Kidney (tissue), 13 donors: ENCODE measurements at regions not wholly inside any gene's neighbourhood (a gene's known extent, or its start where the extent isn't known, plus 50 kb on each side); places are given as distances from the start of the nearest gene placed in this dataset.

Experiments
- DNase-seq, 5 donors: peaks; one replicate each; pipeline ENCODE4 v3.0.0-alpha.2; 2013 to 2020
- FAIRE-seq: peaks from 2 replicates; lab custom pipeline; 2012; peaks lifted over from hg19 to GRCh38; lab: Jason Lieb, UNC
- H3K27ac ChIP-seq, 2 donors: one replicate each; pipeline ENCODE4 v1.7.0; 2013; ENCODE audit warnings: low read depth in 2 of 2, low read length in 2 of 2, inconsistent platforms in 1 of 2
- H3K27me3 ChIP-seq: one replicate; pipeline ENCODE4 v1.7.1; 2013; ENCODE audit warnings: low read length, inconsistent platforms; ENCODE audit not compliant: control insufficient read depth, insufficient read depth
- H3K36me3 ChIP-seq, 3 donors: one replicate each; pipeline versions ENCODE4 v1.7.0 to v1.7.1; 2013; ENCODE audit warnings: low read length in 3 of 3, control low read depth in 1 of 3, inconsistent platforms in 1 of 3; ENCODE audit not compliant: insufficient read depth in 3 of 3, control insufficient read depth in 2 of 3
- H3K4me1 ChIP-seq, 3 donors: one replicate each; pipeline versions ENCODE4 v1.7.0 to v1.7.1; 2013; ENCODE audit warnings: low read length in 3 of 3, inconsistent platforms in 1 of 3, low read depth in 1 of 3; ENCODE audit not compliant: control insufficient read depth in 2 of 3, insufficient read depth in 2 of 3
- H3K4me3 ChIP-seq, 3 donors: one replicate each; pipeline versions ENCODE4 v1.7.0 to v1.8.1; 2013; ENCODE audit warnings: low read length in 3 of 3, control low read depth in 1 of 3, inconsistent platforms in 1 of 3
- H3K9ac ChIP-seq, 3 donors: one replicate each; pipeline versions ENCODE4 v1.7.0 to v1.7.1; 2013; ENCODE audit warnings: low read length in 3 of 3, control low read depth in 1 of 3, inconsistent platforms in 1 of 3
- H3K9me3 ChIP-seq, 3 donors: one replicate each; pipeline versions ENCODE4 v1.7.0 to v1.7.1; 2013; ENCODE audit warnings: low read length in 3 of 3, control low read depth in 1 of 3, inconsistent platforms in 1 of 3; ENCODE audit not compliant: control insufficient read depth in 2 of 3, insufficient read depth in 1 of 3
- intact Hi-C: fragments of 100-400 bp; cut with DNase I; formaldehyde crosslinking; loops from one replicate; pipeline ENCODE4 v1.11.1; 2022
- TF ChIP-seq, protein P1 (sequence below): IDR thresholded peaks from 3 replicates; pipeline ENCODE4 v1.5.1; 2012; ENCODE audit warnings: mild to moderate bottlenecking, moderate library complexity, borderline replicate concordance; ENCODE audit not compliant: insufficient read depth; ENCODE audit errors: extremely low read depth
- donor health status: control.
- donor health status: control.
- donor health status: control.
- donor health status: control.
- donor health status: control.
- donor health status: DM: yes; HTN: yes; CAD: no.
- donor health status: Normal renal cell carcinoma (clear cell type).

DNA sequence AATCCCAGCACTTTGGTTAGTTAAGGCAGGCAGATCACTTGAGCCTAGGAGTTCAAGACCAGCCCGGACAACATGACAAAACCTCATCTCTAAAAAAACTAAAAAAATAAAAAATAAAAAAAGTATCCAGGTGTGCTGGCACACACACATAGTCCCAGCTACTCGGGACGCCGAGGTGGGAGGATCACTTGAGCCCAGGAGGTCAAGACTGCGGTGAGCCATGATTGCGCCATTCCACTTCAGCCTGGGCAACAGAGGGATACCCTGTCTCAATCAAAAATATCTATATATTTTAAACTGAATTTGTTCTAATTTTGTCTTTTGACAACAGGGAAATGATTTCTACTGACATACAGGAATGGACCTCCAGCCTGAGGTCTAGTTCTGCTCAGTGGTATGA lies 73.3 kb upstream of the MBOAT2 start:
- no peak for FAIRE-seq
- H3K9me3 ChIP-seq, result peaks cover 0 to 2% (median 0%) of the 10 kb centered on the region in 3 donors
- no peak overlapping the region for H3K9ac ChIP-seq
- no peaks in the 10 kb centered on the region for H3K36me3 ChIP-seq
- intact Hi-C loops, result no loop called here
- DNase-seq, result no peak
- TF ChIP-seq, protein P1, sequence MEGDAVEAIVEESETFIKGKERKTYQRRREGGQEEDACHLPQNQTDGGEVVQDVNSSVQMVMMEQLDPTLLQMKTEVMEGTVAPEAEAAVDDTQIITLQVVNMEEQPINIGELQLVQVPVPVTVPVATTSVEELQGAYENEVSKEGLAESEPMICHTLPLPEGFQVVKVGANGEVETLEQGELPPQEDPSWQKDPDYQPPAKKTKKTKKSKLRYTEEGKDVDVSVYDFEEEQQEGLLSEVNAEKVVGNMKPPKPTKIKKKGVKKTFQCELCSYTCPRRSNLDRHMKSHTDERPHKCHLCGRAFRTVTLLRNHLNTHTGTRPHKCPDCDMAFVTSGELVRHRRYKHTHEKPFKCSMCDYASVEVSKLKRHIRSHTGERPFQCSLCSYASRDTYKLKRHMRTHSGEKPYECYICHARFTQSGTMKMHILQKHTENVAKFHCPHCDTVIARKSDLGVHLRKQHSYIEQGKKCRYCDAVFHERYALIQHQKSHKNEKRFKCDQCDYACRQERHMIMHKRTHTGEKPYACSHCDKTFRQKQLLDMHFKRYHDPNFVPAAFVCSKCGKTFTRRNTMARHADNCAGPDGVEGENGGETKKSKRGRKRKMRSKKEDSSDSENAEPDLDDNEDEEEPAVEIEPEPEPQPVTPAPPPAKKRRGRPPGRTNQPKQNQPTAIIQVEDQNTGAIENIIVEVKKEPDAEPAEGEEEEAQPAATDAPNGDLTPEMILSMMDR, result no peak
- no peaks in the 10 kb centered on the region for H3K4me1 ChIP-seq
- no peaks in the 10 kb centered on the region for H3K27me3 ChIP-seq
- no peak overlapping the region for H3K27ac ChIP-seq
- no peak overlapping the region for H3K4me3 ChIP-seq

DNA sequence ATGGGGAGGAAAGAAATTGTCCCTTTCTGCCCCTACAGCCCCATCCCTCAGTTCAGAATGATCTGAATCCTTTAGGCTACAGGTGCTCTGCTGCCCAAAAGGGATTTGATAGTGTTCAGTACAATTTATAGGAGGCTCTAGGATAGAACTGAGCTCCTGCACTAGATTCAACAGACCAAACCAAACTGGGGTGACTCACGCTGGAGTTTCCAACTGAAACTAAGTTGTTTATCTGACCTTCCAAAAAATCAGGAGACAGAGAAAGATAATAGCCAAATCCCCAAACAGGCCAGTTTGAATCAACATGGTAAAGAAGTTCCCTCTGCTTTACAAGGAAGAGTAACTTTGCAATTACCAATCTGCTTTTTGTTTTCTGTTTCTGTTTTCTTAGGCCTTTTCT lies 72.7 kb upstream of the MBOAT2 start:
- no peak overlapping the region for H3K9ac ChIP-seq
- DNase-seq (no peak), FAIRE-seq (no peak)
- no peaks in the 10 kb centered on the region for H3K27me3 ChIP-seq
- intact Hi-C loops, result no loop called here
- H3K9me3 ChIP-seq, result no peaks in the 10 kb centered on the region
- H3K27ac ChIP-seq, result no peak overlapping the region
- H3K4me1 ChIP-seq, result no peaks in the 10 kb centered on the region
- no peaks in the 10 kb centered on the region for H3K36me3 ChIP-seq
- TF ChIP-seq, protein P1, result no peak
- H3K4me3 ChIP-seq, result no peak overlapping the region

DNA sequence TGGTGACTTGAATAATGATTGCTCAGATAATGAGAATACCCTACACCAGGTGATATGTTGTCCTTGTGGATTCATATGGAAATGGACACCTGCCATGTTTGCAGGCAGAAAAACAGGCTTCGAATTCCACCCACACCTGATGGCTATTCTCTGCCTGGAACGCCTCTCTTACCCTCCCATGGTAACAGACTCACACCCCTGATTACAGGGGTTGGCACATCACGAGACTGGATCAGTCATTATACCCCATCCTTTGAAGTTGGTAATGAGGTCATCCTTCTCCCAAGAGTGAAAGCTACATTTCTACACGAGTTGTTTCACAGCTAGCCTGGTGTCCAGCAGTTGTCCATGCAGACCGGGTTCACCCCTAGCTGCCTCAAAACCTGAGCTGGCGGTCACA lies 71.4 kb upstream of the MBOAT2 start:
- no peak for FAIRE-seq
- H3K9me3 ChIP-seq, result no peaks in the 10 kb centered on the region

More for the DNA sequence above, 71.4 kb upstream of the MBOAT2 start:
- no peak overlapping the region for H3K4me3 ChIP-seq
- H3K4me1 ChIP-seq, result no peaks in the 10 kb centered on the region
- no peaks in the 10 kb centered on the region for H3K27me3 ChIP-seq
- intact Hi-C loops, result no loop called here
- H3K27ac ChIP-seq, result no peak overlapping the region
- H3K36me3 ChIP-seq, result no peaks in the 10 kb centered on the region
- H3K9ac ChIP-seq, result no peak overlapping the region
- DNase-seq, result no peak
- TF ChIP-seq, protein P1, result no peak
